GM10248 (cell line): ENCODE measurements at regions not wholly inside any gene's neighbourhood (a gene's known extent, or its start where the extent isn't known, plus 50 kb on each side); places are given as distances from the start of the nearest gene placed in this dataset.

Experiments
- CTCF ChIA-PET: fragments of 300-600 bp; sonication (Branson Sonifier 250); formaldehyde crosslinking; extraction: SDS; loops from one replicate; lab custom pipeline; 2021; ENCODE audit warnings: antibody characterized with exemption; lab: Yijun Ruan, JAX
- POLR2A ChIA-PET: fragments of 350-650 bp; sonication (Branson Sonifier 250); formaldehyde crosslinking; extraction: SDS; loops from one replicate; lab custom pipeline; 2020; ENCODE audit warnings: antibody characterized with exemption; lab: Yijun Ruan, JAX
- DNase-seq: peaks from one replicate; pipeline ENCODE4 v3.0.0; 2012; ENCODE audit errors: extremely low spot score
- CTCF ChIP-seq: IDR thresholded peaks from 2 replicates; pipeline ENCODE4 v1.5.1; 2012; ENCODE audit warnings: mild to moderate bottlenecking, low read depth; ENCODE audit errors: extremely low read depth, missing control alignments, control extremely low read depth

- ChIA-PET POLR2A (no interaction called here), CTCF (no interaction called here)
- no peak for DNase-seq
- TF ChIP-seq CTCF = no peak
These were observed 117.3 kb upstream of the SLC24A5 start for GRCh38 chr15:48003441-48003840.

GRCh38 chr15:48005077-48005476, 115.7 kb upstream of the SLC24A5 start:
- DNase-seq = no peak
- ChIA-PET CTCF (interaction anchor here (1.0 kb wide), 1 partner anchor 17 kb away, joined by 4 read pairs; no protein-coding TSS in a partner anchor), POLR2A (no interaction called here)
- no peak for TF ChIP-seq CTCF

GRCh38 chr15:48006031-48006511, 114.7 kb upstream of the SLC24A5 start:
- no peak for DNase-seq
- ChIA-PET POLR2A (no interaction called here), CTCF (interaction anchor here (1.0 kb wide), 1 partner anchor 18 kb away, joined by 4 read pairs; no protein-coding TSS in a partner anchor)
- TF ChIP-seq CTCF = no peak

GRCh38 chr15:48010316-48010715, 110.5 kb upstream of the SLC24A5 start:
- CTCF ChIA-PET = no interaction called here
- no peak for DNase-seq
- POLR2A ChIA-PET = no interaction called here
- no peak for TF ChIP-seq CTCF

GRCh38 chr15:48012191-48012590, 108.6 kb upstream of the SLC24A5 start:
- ChIA-PET CTCF (interaction anchor here (2.6 kb wide), 1 partner anchor 24 kb away, joined by 9 read pairs; no protein-coding TSS in a partner anchor), POLR2A (no interaction called here)
- no peak for TF ChIP-seq CTCF
- no peak for DNase-seq

- CTCF ChIA-PET = interaction anchor here (1.1 to 1.3 kb wide), 2 partner anchors 15 to 28 kb away, joined by 3 to 4 read pairs; no protein-coding TSS in a partner anchor
- DNase-seq = no peak
- POLR2A ChIA-PET = no interaction called here
These were observed 103.9 kb upstream of the SLC24A5 start for GRCh38 chr15:48016865-48017264.

More at GRCh38 chr15:48016865-48017264, 103.9 kb upstream of the SLC24A5 start:
- TF ChIP-seq CTCF = no peak
